NCI-H2171 (cell line): ENCODE measurements at regions not wholly inside any gene's neighbourhood (a gene's known extent, or its start where the extent isn't known, plus 50 kb on each side); places are given as distances from the start of the nearest gene placed in this dataset.
A peak's percentile ranks its signal among the peaks of the same experiment; 100 is the strongest.
"Not testable (repeated sequence)": the region's sequence is repeated elsewhere in the genome, so short reads cannot be mapped to it uniquely, and the experiment has no call there.

Source experiments
- DNase-seq: peaks from one replicate; lab custom pipeline; 2025; lab: John Stamatoyannopoulos, UW

DNA sequence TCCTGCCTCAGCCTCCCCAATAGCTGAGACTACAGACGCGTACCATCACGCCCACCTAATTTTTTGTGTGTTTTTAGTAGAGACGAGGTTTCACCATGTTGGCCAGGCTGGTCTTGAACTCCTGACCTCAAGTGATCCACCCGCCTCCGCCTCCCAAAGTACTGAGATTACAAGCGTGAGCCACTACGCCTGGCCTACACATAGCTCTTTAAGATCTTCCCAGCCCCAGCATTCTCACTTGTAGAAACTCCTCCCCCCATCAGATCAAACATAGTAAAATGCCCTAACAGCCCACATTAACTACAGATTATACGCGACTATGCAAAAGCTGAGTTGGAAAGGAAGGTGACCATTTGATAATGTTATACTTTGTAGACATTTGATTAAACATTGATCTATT, 634.8 kb downstream of the MATN1 start:
- DNase-seq: no peak

DNA sequence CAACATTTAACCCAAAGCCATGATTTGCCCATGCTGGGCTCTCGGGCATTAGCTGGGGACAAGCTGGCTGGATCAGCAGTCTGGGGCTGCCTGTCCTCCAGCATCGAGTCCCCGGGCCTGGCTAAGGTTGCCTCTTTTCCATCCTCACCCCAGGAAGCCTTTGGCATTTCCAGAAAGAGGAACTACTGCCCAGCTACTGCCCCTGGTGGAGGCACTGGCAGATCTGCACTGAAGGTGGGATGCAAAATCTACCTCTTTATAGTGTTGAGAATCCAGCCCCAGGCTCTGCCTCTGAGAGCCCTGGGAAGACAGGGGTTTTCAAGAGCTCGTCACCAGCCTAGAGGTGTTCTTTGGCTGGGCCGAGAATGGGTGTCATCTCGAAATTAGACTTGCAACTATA, 635.9 kb downstream of the MATN1 start:
- DNase-seq: no peak

DNA sequence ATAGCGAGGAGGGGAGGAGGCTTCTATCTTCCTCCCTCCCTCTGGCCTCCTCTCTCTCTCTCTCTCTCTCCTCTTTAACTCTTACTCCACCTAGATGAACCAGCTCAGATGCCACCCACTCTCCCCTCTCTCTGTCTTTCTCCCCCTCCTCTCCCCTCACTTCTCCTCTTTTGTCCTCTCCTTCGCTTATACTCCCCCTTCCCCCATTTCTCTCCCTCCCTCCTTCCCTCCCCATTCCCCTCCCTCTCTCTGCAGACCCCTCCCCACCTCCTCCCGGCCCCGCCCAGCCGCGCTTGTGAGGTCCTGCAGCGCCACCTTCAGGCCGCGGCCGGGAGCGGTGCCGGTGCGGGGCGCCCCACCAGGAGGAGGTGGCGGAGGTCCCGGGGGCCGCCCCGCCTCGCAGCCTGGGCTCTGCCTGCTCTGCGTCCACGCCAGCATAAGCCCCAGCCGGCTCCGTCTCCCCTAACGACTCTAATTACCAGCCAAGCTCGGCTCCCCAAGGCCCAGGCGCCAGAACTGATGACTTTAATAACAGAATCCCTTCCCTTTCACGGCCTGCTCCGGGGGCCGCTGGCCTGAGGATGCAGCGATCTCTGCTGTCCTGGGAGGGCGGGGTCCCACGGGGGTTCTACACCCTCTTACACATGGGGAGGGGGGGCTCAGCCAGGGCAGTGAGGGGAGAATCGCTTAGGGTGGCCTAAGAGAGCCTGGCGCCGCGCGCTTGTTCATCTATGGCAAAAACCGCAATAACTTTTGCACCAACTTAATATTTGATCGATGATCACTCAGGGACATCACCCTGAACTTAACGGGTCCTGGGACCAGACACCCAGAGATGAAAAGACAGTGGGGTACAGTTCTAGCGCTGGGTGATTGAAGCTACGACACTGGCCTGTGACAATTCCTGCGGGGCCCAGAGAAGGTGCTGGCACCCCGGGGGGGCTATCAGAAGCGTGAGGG, 637.3 kb downstream of the MATN1 start:
- peak; percentile 75 for DNase-seq

DNA sequence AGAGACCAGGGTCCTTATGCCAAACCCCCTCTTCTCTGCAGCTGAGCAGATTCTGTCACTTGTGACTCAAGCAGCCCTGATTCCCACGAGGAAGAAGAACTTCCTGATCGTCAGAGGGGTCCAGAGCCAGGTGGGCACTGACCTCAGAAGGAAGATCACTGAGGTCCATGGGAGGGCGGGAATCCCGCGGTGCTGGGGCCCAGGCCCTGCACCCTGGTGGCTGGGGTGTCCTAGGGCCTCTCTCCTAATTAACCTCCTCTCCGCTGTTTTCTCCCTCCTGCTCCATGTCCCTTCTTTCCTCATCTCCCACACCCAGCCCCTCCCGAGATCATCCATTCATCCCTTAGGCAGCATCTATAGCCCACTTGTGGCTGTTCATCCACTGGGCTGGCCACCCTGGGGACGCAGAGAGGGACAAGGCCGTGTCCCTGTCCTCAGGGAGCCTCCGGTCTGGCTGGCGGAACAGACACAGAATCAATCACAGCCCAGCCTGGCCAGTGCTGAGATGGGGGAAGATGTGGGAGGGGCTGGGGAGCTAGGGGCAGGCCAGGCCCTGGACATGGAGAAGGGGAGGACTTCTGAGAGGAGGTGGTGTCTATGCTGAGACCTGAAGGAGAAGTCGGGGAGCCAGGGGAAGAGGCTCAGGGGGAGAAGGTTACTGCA, 638.3 kb downstream of the MATN1 start:
- no peak for DNase-seq

DNA sequence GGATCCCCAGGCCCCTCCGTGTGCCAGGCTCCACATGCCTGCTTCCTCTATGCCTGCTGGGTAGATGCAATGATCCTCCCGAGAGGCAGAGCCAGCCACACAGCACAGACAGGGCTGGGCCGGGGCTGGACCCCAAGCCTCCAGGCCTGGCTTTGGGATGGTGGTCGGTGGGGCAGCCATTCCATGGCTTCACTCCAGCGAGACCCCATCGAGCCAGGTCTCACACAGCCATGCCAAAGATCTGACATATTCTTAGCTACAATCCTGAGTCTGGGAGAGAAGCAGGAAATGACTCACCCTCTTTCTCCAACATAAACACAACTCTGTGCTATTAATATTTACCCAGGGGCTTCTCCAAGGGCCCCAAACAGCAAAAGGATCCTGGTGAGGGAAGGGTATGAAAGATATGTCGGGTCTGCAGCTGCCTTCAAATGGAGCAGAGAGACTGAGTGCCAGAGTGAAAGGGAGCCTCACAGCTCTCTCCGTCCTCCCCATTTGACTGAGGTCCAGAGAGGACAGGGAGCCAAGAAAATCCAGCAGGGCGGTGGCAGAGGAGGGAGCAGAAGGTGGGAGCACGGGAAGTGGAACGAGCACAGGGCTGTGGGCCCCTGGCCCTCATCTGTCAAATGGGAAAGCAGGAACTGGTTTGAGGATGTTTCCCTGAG, 639.5 kb downstream of the MATN1 start:
- DNase-seq: no peak

DNA sequence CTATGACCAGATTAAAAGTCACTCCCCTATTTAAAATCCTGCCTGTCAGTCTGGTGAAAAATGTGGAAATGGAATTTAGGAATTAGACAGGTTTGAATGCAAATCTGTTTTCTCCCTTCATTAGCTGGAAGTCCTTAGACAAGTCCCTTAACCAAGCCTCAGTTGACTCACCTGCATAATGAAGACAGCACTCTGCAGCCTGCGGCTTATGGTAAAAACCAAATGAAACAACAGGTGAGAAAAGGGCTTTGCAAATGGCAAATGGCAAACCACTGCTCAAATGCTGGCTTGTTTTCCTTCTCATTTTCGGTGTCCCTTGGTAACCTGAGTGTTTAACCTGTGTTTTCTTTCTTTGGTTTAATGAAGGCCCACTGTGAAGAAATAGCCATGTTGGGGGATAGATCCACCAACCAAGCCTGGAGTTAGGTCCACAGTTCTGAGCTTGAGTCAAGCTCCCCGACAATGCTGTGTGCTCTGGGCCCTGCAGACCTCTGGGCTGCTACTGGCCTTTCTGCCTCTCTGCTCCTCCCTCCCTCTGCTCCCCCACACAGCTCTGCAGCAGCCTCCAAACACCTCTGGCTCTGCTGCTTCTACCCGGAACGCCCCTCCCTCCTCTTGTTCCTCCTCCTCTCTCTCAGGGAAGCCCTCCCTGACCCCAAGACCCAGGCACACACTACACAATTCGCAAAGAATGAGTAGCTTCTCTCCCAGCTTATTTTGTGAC, 641.8 kb downstream of the MATN1 start:
- no peak for DNase-seq

DNA sequence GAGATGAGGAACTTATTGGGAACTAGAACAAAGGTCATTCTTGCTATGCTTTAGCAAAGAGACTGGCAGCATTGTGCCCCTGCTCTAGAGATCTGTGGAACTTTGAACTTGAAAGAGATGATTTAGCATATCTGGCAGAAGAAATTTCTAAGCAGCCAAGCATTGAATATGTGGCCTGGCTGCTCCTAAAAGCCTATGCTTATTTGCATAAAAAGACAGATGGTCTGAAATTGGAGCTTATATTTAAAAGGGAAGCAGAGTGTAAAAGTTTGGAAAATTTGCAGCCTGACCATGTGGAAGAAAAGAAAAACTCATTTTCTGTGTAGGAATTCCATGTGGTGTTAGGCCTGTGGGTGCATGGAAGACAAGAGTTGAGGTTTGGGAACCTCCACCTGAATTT, 647.5 kb downstream of the MATN1 start:
- not testable (repeated sequence) for DNase-seq

DNA sequence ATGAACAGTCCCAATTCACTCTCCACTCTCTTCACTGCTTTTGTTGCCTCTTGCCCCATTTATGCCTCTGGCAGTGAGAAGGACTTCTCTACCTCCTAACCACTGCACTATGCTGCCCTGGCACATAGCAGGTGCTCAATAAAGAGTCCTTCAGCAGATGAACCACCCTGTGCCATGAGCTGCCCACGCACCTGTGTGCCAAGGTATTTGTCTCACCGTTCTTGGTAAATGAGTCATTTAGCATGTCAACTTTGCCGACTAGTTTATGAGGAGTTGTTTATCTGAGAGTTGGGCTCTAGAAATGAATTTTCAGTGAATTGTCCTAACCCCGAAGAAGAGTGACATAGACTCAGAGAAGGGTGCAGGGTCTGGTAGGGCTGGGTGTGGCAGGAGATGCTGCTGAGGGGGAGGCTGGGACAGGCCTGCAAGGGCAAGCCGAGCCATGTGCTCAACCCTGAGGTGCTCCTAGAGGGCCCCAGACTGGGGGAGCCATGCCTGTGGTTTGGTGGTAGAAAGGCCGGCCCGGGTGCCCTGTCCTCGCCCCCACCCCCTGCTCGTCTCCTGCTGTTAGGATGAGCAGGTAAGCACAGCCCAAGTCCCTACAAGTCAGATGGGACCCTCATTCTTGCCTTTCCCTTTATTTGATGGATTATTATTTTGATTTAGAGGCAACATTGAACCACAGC, 654.5 kb downstream of the MATN1 start:
- no peak for DNase-seq

DNA sequence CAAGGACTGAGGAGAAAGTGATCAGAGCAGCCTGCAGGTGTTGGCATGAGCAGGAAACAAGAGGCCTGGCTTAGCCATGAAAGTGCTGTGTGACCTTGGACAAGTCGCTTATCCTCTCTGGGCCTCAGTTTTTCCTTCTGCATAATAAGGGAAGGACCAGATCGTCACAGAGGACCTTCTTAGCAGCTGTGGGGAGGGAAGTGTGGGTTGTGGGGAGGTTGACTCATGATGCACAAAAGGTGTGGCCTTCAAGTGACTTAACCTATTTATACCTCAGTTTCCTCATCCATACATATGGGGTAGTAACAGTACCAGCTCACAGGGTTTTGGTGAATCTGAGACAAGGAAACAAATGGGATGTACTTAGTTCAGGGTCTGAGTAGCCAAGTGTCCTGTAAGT, 658.8 kb downstream of the MATN1 start:
- no peak for DNase-seq

DNA sequence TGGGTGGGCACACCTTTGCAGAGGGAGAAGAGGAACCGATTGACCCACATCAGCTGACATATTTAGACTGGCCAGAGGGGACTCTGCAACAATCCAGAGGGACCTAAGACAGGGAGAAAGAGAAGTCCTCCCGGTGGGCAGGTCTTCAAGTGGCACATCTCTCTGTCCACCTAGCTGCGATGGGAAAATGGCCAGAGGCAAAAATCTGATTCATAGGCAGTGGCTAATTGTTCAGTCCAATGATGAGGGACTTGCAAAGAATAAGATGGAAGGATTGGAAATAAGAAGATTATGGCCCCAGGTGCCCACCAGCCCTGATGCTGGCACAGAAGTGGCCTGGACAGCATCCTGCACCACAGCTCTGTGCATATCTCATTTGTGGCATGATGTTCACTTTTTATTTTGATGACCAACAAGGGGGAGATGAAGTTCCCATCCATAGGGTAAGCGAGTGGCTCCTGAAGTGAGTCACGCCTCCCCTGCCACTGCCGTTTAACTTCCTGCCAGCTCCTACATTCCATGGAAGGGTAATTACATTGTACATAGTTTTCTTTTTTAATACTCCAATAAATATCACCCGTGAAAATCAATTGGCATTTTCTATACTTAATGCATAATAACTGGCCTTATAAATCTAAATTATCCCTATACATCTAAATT, 659.6 kb downstream of the MATN1 start:
- no peak for DNase-seq

DNA sequence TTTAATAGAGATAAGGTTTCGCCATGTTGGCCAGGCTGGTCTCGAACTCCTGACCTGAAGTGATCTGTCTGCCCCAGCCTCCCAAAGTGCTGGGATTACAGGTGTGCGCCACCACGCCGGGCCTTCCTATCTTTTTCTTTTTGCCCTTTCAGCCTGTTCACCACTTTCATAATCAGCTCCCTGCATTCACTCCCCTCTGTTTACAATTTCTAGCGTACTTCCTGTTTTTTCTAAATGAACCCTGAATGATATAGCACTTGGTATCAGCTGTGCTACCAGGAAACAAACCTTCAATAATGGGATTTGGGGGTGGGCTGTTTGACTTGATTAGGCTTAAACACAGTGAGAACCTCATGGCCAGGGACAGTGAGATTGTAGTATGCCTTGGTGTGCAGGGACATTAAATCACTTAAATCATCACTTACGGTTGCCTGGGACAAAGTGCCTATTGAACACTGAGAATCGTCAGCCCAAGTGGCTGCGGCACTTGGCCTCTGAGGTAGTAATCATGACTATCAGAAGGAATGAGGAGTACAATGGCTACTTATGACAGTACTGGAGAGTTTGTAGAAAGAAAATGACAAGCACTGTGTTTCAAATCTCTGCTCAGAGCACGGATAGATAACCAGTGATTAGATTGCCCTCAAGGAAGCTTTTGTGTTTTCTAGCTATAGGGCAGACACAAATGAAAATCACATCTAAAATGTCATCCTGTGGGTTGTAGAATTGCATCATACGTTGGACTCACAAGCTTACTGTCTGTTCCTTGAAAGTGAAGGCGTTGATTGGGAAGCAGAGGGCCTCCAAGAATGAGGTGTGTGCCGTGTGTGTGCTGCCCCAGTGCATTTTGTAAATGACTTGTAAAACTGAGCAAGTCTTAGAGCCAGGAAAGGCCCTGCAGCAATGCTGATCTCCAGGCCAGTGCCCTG, 661.8 kb downstream of the MATN1 start:
- no peak for DNase-seq

DNA sequence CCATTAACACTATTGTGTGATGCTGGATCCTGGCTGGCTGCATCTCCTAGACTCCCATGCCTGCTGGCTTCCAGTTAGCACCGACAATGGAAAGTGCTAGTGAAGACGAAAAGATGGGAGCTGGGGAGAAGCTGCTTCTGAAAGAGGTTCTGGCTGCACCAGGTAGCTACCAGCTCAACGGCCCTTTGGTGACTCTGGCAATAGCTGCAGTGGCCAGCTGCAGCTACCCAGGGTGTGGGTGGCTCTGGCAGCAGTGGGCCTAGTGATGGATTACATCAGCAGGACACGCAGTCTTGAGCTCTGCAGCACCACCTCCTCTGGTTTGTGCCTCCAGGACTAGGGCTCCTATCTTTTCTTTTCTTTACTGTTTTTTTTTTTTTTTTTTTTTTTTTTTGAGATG, 662.6 kb downstream of the MATN1 start:
- DNase-seq: no peak

DNA sequence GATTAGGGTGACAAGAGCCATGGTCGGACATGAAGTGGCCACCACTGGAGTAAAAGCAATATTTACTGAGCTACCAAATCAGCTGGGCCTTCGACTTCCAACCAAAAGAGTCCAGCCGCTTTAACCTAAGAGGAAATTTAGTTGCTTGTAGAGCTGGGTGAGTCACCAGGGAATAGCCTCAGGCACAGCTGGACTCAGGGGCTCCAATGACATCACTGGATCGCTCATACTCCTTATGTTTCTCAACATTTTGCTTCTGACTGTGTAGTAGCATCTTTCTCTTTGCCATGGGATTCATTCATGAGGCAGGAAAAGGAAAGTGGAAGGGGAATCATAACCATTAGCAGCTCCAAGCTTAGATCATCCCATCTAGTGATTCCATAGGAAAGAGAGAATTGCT, 664.4 kb downstream of the MATN1 start:
- no peak for DNase-seq

DNA sequence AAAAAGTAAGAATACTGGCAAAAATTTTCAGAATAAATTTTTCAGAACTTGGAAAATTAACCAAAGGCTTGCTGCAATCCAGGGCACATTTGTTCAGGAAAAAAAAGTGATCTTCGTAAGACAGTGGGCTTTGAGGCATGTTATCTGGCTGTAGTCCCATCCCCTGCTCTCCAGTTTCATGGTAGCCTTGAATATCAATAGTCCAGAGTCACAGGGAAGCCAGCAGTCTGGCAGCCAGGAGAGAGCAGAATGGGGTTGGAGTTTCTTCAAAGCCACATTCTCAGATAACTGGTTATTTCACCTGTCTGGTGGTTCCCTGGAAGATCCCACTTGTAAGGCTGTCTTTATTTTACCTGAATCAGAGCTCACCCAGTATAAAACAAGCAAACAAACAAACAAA, 669.3 kb downstream of the MATN1 start:
- DNase-seq: no peak

DNA sequence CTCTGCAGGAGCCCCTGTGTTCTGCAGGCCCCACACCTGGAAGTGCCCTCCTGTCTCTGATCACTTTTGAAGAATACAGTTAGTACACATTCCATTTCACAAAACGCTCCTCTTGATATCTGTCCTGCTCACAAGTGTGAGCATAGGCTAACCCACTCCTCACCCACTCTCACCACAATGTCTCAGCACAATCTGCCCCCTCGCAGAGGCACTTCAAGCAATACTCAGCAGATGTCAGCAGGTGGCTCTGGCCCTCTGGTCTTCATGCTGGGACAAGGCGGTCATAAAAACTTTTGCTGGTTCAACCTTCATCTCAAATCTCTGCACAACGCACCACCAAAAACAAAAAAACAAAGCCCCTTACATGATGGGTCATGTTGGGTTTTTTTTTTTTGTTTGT, 671.2 kb downstream of the MATN1 start:
- DNase-seq: no peak

DNA sequence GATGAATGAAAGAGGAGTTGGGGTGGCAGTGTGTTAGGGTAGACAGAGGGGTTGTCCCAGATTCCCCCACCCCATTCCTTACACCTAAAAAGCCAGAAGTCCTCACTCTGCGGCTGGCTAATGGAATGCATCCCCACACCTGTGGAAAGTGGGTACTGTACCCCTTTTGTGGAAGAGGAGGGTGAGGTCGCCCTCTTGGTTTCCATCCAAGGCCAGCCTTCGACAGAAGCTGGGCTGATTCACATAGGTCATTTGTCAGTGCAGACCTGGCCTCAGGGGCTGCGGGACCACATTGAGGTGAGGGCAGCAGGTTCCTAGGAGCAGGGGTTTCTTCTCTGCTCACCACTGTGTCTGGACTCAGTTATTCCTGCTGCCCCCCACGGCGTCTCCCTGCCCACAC, 671.6 kb downstream of the MATN1 start:
- no peak for DNase-seq

DNA sequence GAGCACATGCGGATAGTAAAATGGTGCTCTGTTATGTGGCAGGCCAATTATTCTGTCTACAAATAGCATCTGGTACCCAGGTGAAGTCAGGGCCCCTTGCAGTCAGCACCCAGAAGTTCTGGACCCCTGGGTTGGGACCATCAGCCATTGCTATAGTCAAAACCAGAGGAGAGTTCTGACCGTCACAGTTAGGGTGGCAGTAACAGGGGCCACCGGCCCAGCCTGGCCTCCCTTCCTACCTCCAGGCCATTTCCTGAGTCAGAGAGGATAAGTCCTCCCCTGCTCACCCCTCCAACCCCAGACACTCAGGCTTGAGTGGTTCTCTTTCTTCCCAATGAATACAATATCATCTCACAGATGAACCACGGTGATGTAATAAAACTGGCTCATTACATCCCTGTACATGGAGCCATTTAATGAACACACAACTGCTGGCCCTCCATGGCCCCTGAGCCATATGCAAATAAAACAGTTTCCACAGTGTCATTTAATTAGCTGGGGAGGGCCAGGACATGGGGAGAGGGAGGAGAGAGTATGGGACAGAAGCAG, 673.6 kb downstream of the MATN1 start:
- no peak for DNase-seq

DNA sequence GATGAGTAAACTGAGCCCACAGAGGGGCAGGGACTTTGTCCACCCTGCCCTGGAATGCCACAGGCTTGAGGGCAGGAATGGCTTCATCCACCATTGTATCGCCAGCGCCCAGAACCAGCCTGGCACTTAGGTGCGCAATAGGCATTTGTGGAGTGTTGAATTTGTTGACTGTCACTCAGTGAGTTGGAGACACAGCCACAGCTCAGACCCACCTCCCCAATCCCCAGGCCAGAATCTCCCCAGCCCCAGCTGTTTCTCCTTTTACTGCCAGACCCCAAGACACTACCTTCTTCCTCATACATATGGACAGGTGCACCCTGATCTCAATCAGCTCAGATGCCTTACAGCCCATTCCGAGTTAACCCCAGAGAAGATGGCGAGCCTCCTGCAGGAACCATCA, 674.5 kb downstream of the MATN1 start:
- no peak for DNase-seq

DNA sequence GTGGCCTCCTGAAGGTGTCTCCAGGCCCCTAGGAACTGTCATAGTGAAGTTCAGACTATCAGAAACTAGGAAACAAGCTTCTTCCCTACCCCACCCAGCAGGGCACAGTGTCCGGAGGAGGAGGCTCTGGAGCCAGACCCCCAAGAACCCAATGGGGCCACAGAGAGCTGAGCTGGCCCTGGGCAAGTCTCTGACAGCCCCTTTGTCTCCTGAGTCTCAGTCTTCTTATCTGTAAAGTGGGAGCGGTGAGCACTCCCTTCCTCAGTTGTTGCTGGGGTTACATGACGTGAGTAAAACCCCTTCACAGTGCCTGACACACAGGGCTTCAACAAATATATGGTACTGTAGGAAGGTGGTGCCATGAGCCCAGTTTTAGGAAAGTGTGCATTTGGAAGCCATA, 675.8 kb downstream of the MATN1 start:
- no peak for DNase-seq

DNA sequence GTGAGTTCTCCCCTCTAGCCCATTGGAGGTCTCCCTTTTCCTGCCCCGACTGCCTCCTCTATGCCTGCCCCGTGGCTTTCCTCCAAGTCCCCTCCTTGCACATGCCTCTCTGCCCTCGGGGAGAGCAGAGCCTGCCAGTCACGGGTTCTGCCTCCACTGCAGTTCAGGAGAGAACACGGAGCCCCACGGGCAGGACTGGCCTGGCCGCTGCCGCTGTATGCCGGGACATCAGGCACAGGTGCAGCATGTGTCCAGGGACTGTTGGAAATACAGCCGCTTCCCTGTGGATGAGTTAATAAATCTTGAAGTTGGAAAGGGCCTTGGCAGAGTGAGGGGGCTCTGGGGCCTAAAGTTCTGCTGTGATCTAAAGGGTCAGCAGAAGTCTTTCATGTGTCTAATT, 676.6 kb downstream of the MATN1 start:
- no peak for DNase-seq
